ENCODE measurements at regions not wholly inside any gene's neighbourhood (a gene's known extent, or its start where the extent isn't known, plus 50 kb on each side); places are given as distances from the start of the nearest gene placed in this dataset.

DNA sequence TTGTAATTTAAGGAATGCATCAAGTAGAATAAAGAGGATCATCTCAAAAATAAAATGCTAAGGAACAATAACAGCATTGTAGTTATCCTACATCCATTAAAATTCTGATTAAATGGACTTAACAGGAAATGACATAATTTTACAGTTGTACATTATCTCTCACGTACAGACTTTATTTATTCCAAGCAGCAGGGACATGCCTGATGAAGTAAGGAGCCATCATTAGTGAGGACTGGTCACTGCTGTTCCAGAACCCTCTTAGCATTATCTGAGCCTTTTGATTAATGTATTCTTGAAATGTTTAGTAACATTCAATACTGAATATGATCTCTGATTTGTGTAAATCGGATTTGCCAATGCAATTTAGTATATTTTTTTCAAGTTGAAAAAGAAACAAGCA, 516.1 kb downstream of the DACH1 start:
- no peak for TF ChIP-seq ZNF76 (tag by site-specific recombination; IDR thresholded peaks at IDR 0.05; ENCODE audit: borderline replicate concordance, low read depth)
- TF ChIP-seq ZNF10 (tag by site-specific recombination; IDR thresholded peaks at IDR 0.05): no peak
- TF ChIP-seq, protein P1, sequence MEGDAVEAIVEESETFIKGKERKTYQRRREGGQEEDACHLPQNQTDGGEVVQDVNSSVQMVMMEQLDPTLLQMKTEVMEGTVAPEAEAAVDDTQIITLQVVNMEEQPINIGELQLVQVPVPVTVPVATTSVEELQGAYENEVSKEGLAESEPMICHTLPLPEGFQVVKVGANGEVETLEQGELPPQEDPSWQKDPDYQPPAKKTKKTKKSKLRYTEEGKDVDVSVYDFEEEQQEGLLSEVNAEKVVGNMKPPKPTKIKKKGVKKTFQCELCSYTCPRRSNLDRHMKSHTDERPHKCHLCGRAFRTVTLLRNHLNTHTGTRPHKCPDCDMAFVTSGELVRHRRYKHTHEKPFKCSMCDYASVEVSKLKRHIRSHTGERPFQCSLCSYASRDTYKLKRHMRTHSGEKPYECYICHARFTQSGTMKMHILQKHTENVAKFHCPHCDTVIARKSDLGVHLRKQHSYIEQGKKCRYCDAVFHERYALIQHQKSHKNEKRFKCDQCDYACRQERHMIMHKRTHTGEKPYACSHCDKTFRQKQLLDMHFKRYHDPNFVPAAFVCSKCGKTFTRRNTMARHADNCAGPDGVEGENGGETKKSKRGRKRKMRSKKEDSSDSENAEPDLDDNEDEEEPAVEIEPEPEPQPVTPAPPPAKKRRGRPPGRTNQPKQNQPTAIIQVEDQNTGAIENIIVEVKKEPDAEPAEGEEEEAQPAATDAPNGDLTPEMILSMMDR (tag by site-specific recombination; IDR thresholded peaks at IDR 0.05): no peak
- no peak for TF ChIP-seq ZFP3 (tag by site-specific recombination; IDR thresholded peaks at IDR 0.05; ENCODE audit: low read depth)
- TF ChIP-seq, protein P2, sequence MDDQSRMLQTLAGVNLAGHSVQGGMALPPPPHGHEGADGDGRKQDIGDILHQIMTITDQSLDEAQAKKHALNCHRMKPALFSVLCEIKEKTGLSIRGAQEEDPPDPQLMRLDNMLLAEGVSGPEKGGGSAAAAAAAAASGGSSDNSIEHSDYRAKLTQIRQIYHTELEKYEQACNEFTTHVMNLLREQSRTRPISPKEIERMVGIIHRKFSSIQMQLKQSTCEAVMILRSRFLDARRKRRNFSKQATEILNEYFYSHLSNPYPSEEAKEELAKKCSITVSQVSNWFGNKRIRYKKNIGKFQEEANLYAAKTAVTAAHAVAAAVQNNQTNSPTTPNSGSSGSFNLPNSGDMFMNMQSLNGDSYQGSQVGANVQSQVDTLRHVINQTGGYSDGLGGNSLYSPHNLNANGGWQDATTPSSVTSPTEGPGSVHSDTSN (CRISPR knock-in tag; IDR thresholded peaks at IDR 0.05): no peak
- no peak for TF ChIP-seq OVOL3 (tag by site-specific recombination; IDR thresholded peaks at IDR 0.05)

Data from HEK293 (cell line).